B cell (primary cell): ENCODE measurements at regions not wholly inside any gene's neighbourhood (a gene's known extent, or its start where the extent isn't known, plus 50 kb on each side); places are given as distances from the start of the nearest gene placed in this dataset.

Source experiments
- ATAC-seq: fragments of 200-7000 bp; cut with Tn5 transposase; one replicate; pipeline ENCODE4 v1.10.0; 2021; ENCODE audit warnings: low read depth, mild to moderate bottlenecking, moderate number of reproducible peaks, moderate library complexity
- CTCF ChIA-PET: fragments of 350-600 bp; sonication (Branson Sonifier 250); formaldehyde crosslinking; loops from one replicate; lab custom pipeline; 2021; ENCODE audit warnings: antibody characterized with exemption, inconsistent platforms; lab: Charles Lee
- POLR2A ChIA-PET: fragments of 350-600 bp; sonication (Branson Sonifier 250); formaldehyde crosslinking; loops from one replicate; lab custom pipeline; 2021; ENCODE audit warnings: antibody characterized with exemption; lab: Charles Lee
- DNase-seq: peaks from one replicate; pipeline ENCODE4 v3.0.0; 2013
- H2AFZ ChIP-seq: 2 replicates; pipeline ENCODE4 v1.6.1; 2012; ENCODE audit warnings: mild to moderate bottlenecking, low read depth, low read length; ENCODE audit not compliant: insufficient read depth, poor library complexity, severe bottlenecking
- H3K27ac ChIP-seq, 2 donors: 1 replicate in 1 of 2; 2 replicates in 1 of 2; pipeline ENCODE4 v1.5.1; 2012 to 2013; ENCODE audit warnings: low read length in 2 of 2, mild to moderate bottlenecking in 2 of 2, moderate library complexity in 1 of 2
- H3K27me3 ChIP-seq, 4 experiments: fragments of 200-600 bp in 1 of 4; sonication (generic) in 1 of 4; replicated peaks in 1 of 4; 1 replicate in 2 of 4; 2 replicates in 2 of 4; pipeline versions ENCODE4 v1.6.1 to v1.7.0; 2013 to 2016; ENCODE audit warnings: low read length in 3 of 4, mild to moderate bottlenecking in 2 of 4, mixed read lengths in 1 of 4, moderate library complexity in 1 of 4; ENCODE audit not compliant: insufficient read depth in 4 of 4, control insufficient read depth in 3 of 4; ENCODE audit errors: control extremely low read depth in 1 of 4
- H3K36me3 ChIP-seq, 2 experiments: replicated peaks in 1 of 2; 1 replicate in 1 of 2; 2 replicates in 1 of 2; pipeline versions ENCODE4 v1.6.1 to v1.7.1; 2013; ENCODE audit warnings: low read length in 1 of 2; ENCODE audit not compliant: insufficient read depth in 2 of 2, control insufficient read depth in 1 of 2; ENCODE audit errors: control extremely low read depth in 1 of 2, extremely low read depth in 1 of 2
- H3K4me1 ChIP-seq, 2 donors: fragments of 200-600 bp in 1 of 2; sonication (generic) in 1 of 2; 1 replicate in 1 of 2; 2 replicates in 1 of 2; pipeline versions ENCODE4 v1.5.1 to v1.6.1; 2013 to 2017; ENCODE audit warnings: low read length in 2 of 2; ENCODE audit not compliant: control insufficient read depth in 2 of 2, insufficient read depth in 2 of 2
- H3K4me2 ChIP-seq: replicated peaks from 2 replicates; pipeline ENCODE3; 2012; ENCODE audit warnings: mild to moderate bottlenecking, low read depth, low read length; ENCODE audit not compliant: poor library complexity, severe bottlenecking
- H3K4me3 ChIP-seq, 5 experiments: fragments of 200-600 bp in 1 of 5; sonication (generic) in 1 of 5; 1 replicate in 3 of 5; 2 replicates in 2 of 5; pipeline versions ENCODE4 v1.5.1 to v1.7.0; 2011 to 2016; ENCODE audit warnings: low read length in 4 of 5, mild to moderate bottlenecking in 4 of 5, low read depth in 2 of 5, control low read depth in 1 of 5, moderate library complexity in 1 of 5; ENCODE audit not compliant: insufficient read depth in 1 of 5; ENCODE audit errors: control extremely low read depth in 1 of 5, extremely low read depth in 1 of 5
- H3K79me2 ChIP-seq: fragments of 200-600 bp; sonication (generic); one replicate; pipeline ENCODE4 v1.6.0; 2016; ENCODE audit warnings: low read length; ENCODE audit not compliant: control insufficient read depth, insufficient read depth
- H3K9ac ChIP-seq: fragments of 200-600 bp; sonication (generic); 2 replicates; pipeline ENCODE4 v1.6.1; 2017; ENCODE audit warnings: mild to moderate bottlenecking, low read length, moderate library complexity
- H3K9me3 ChIP-seq, 3 donors: one replicate each; pipeline versions ENCODE4 v1.6.1 to v1.7.1; 2013; ENCODE audit warnings: low read length in 2 of 3; ENCODE audit not compliant: control insufficient read depth in 2 of 3, insufficient read depth in 1 of 3; ENCODE audit errors: control extremely low read depth in 1 of 3
- H4K20me1 ChIP-seq: 2 replicates; pipeline ENCODE4 v1.6.0; 2012; ENCODE audit warnings: mild to moderate bottlenecking, low read length; ENCODE audit not compliant: insufficient read depth, control insufficient read depth, poor library complexity, severe bottlenecking
- H3K27ac Mint-ChIP-seq: one replicate; pipeline ENCODE4 v1.8.0; 2021; ENCODE audit warnings: mixed read lengths
- H3K27me3 Mint-ChIP-seq: one replicate; pipeline ENCODE4 v1.8.0; 2021; ENCODE audit warnings: mixed read lengths
- H3K4me1 Mint-ChIP-seq: one replicate; pipeline ENCODE4 v1.8.0; 2021; ENCODE audit warnings: mixed read lengths
- H3K4me3 Mint-ChIP-seq: one replicate; pipeline ENCODE4 v1.8.0; 2021; ENCODE audit warnings: mixed read lengths
- H3K9me3 Mint-ChIP-seq: one replicate; pipeline ENCODE4 v1.8.0; 2022; ENCODE audit warnings: mixed read lengths; ENCODE audit not compliant: insufficient read depth
- EZH2 ChIP-seq: IDR thresholded peaks from 2 replicates; pipeline ENCODE4 v1.6.1; 2012; ENCODE audit warnings: borderline replicate concordance, low read depth, mild to moderate bottlenecking, moderate library complexity, low read length; ENCODE audit not compliant: insufficient read depth, poor library complexity, severe bottlenecking
- WGBS: methylation state at CpG from one replicate; pipeline ENCODE4 v1.1.5; 2013; ENCODE audit warnings: missing lambda C conversion rate; ENCODE audit not compliant: insufficient coverage; 5-methylcytosine and 5-hydroxymethylcytosine counted together
- intact Hi-C: fragments of 100-400 bp; cut with micrococcal nuclease; formaldehyde crosslinking; loops from one replicate; pipeline ENCODE4 v1.10.0; 2022
- TF ChIP-seq, protein P1 (sequence below): fragments of 200-600 bp; IDR thresholded peaks from one replicate; pipeline ENCODE4 v1.8.0; 2022; ENCODE audit warnings: antibody characterized with exemption, mild to moderate bottlenecking

DNA sequence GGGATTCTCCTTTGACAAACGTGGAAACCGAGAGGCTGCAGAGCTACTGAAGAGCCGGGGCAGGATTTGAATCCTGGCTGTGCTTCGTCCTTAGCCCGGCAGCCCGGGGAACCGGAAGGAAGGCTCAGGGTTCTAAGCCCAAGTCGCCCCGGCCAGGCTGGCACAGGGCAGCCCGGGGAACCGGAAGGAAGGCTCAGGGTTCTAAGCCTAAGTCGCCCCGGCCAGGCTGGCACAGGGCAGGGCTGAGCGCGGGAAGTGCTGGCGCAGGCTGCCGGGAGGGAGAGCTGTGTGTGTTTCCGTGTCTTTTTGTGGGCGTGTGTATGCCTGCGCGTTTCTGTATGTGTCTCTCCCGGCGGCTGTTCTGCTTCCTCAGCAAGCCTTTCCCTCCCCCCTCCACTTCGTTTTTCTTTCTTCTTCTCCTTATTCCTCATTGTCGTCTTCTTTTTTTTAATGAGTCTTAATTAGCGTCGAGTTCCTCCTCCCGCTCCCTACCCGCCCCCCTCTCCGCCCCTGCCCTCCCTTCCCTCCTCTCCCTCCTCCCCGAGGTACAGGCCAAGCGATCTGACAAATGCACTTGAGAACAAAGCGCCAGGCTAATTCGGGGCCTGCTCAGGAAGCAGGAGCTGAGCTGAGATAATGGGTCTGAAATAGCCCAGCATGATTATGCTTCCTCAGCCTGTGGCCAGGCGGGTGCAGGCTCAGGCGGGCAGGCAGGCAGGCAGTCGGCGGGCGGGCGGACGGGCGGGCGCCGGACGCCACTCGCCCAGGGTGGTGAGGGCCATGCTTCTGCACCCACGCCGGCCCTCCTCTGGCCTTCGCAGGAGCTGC is 65.9 kb downstream of the EFNB1 start:
- ChIA-PET CTCF (no interaction called here), POLR2A (no interaction called here)
- Mint-ChIP-seq H3K4me1 (peaks cover 2% of the 10 kb centered on the region), H3K27ac (no peak overlapping the region), H3K4me3 (peak overlapping the region; percentile 69), H3K9me3 (no peaks in the 10 kb centered on the region), H3K27me3 (peaks cover 4% of the 10 kb centered on the region)
- DNase-seq = peak; percentile 12
- Histone ChIP-seq H3K9me3 (no peaks in the 10 kb centered on the region), H3K36me3 (no peaks in the 10 kb centered on the region), H3K27me3 (no peaks in the 10 kb centered on the region), H3K9ac (peak overlapping the region; percentile 43), H3K4me1 (peaks cover 0 to 4% of the 10 kb centered on the region in 2 donors), H2AFZ (peak overlapping the region; percentile 69), H4K20me1 (no peaks in the 10 kb centered on the region), H3K27ac (no peak overlapping the region), H3K4me3 (peak overlapping the region in 4 of 5 experiments; percentile 15 to 54 (median 38)), H3K79me2 (no peaks in the 10 kb centered on the region), H3K4me2 (peak overlapping the region; percentile 66)
- intact Hi-C loops = no loop called here
- WGBS = 15% methylated on average over 22 of the region's 49 CpGs
- ATAC-seq = no peak
- TF ChIP-seq, protein P1, sequence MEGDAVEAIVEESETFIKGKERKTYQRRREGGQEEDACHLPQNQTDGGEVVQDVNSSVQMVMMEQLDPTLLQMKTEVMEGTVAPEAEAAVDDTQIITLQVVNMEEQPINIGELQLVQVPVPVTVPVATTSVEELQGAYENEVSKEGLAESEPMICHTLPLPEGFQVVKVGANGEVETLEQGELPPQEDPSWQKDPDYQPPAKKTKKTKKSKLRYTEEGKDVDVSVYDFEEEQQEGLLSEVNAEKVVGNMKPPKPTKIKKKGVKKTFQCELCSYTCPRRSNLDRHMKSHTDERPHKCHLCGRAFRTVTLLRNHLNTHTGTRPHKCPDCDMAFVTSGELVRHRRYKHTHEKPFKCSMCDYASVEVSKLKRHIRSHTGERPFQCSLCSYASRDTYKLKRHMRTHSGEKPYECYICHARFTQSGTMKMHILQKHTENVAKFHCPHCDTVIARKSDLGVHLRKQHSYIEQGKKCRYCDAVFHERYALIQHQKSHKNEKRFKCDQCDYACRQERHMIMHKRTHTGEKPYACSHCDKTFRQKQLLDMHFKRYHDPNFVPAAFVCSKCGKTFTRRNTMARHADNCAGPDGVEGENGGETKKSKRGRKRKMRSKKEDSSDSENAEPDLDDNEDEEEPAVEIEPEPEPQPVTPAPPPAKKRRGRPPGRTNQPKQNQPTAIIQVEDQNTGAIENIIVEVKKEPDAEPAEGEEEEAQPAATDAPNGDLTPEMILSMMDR = no peak
- no peak for TF ChIP-seq EZH2

DNA sequence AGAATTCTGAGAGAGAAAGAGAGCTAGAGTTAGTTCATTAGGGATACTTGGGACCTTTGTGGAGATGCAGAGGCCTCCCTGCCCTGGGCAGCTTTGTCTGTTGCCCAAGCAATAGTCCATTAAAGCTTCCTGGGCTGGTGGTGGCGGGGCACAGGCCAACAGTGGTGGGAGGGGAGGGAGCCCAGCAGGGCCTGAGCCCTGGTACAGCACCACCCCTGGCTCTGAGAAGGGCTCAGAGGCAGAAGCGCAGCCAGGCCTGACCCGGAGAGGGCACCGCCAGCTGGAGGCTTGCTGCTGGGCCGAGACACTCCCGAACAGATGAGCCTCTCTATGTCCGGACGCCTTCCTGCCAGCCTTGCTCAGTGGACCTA is 65.3 kb downstream of the EFNB1 start:
- ChIA-PET CTCF (no interaction called here), POLR2A (no interaction called here)
- Histone ChIP-seq H2AFZ (peak overlapping the region; percentile 69), H3K4me2 (peak overlapping the region; percentile 66), H3K27me3 (no peaks in the 10 kb centered on the region), H3K9me3 (no peaks in the 10 kb centered on the region), H3K4me3 (peak overlapping the region in 2 of 5 experiments; percentile 37 to 54), H4K20me1 (no peaks in the 10 kb centered on the region), H3K4me1 (peaks cover 1 to 4% of the 10 kb centered on the region in 2 donors), H3K9ac (peak overlapping the region; percentile 43), H3K79me2 (no peaks in the 10 kb centered on the region), H3K36me3 (no peaks in the 10 kb centered on the region), H3K27ac (no peak overlapping the region)
- DNase-seq = no peak
- peak overlapping the region; percentile 32 for H3K4me3 Mint-ChIP-seq
- WGBS = 69% methylated on average over 8 of the region's 8 CpGs
- peaks cover 2% of the 10 kb centered on the region for H3K4me1 Mint-ChIP-seq
- TF ChIP-seq, protein P1 = no peak
- no peak for TF ChIP-seq EZH2
- intact Hi-C loops = no loop called here
- no peaks in the 10 kb centered on the region for H3K9me3 Mint-ChIP-seq
- H3K27me3 Mint-ChIP-seq = peaks cover 4% of the 10 kb centered on the region
- ATAC-seq = no peak
- no peak overlapping the region for H3K27ac Mint-ChIP-seq
